Heart right ventricle (tissue), 16 donors: ENCODE measurements at regions not wholly inside any gene's neighbourhood (a gene's known extent, or its start where the extent isn't known, plus 50 kb on each side); places are given as distances from the start of the nearest gene placed in this dataset.

Experiments used
- ATAC-seq, 8 donors: fragments of 200-7000 bp; cut with Tn5 transposase; one replicate each; pipeline ENCODE4 v1.9.1; 2020; ENCODE audit warnings: mild to moderate bottlenecking in 8 of 8, moderate library complexity in 8 of 8, moderate number of reproducible peaks in 1 of 8
- DNase-seq, 2 donors: peaks; one replicate each; pipeline ENCODE4 v3.0.0-alpha.2; 2020
- H3K27ac ChIP-seq, 10 donors: fragments of 200-600 bp; sonication (generic) in 2 of 10; one replicate each; pipeline versions ENCODE4 v1.5.0 to v1.8.0; 2020 to 2022; ENCODE audit warnings: mild to moderate bottlenecking in 3 of 10
- H3K27me3 ChIP-seq, 7 donors: fragments of 200-600 bp; one replicate each; pipeline ENCODE4 v1.8.0; 2021 to 2022; ENCODE audit warnings: mild to moderate bottlenecking in 2 of 7
- H3K36me3 ChIP-seq, 9 donors: fragments of 200-600 bp; sonication (generic) in 1 of 9; one replicate each; pipeline versions ENCODE4 v1.5.0 to v1.8.0; 2020 to 2022; ENCODE audit warnings: mild to moderate bottlenecking in 2 of 9
- H3K4me1 ChIP-seq, 9 donors: fragments of 200-600 bp; sonication (generic) in 1 of 9; one replicate each; pipeline versions ENCODE4 v1.5.0 to v1.8.0; 2020 to 2022; ENCODE audit warnings: mild to moderate bottlenecking in 4 of 9
- H3K4me3 ChIP-seq, 10 donors: fragments of 200-600 bp; sonication (generic) in 2 of 10; one replicate each; pipeline versions ENCODE4 v1.5.0 to v1.8.0; 2020 to 2022; ENCODE audit warnings: mild to moderate bottlenecking in 7 of 10, moderate library complexity in 2 of 10
- H3K9me3 ChIP-seq, 11 donors: fragments of 200-600 bp in 10 of 11; sonication (generic) in 2 of 11; one replicate each; pipeline versions ENCODE4 v1.5.0 to v1.8.0; 2013 to 2022; ENCODE audit warnings: mild to moderate bottlenecking in 2 of 11, control low read depth in 1 of 11, moderate library complexity in 1 of 11
- WGBS, 2 donors: extraction: QIAGEN DNeasy Blood & Tissue Kit; methylation state at CpG; one replicate each; pipeline ENCODE4 v1.1.7; 2013; ENCODE audit warnings: inconsistent platforms in 1 of 2; 5-methylcytosine and 5-hydroxymethylcytosine counted together
- intact Hi-C, 10 donors: fragments of 100-400 bp; cut with DNase I; formaldehyde crosslinking; loops; one replicate each; pipeline versions ENCODE4 v1.11.1 to v1.14.2; 2022
- TF ChIP-seq, protein P1 (sequence below), 9 donors: fragments of 200-600 bp; sonication (generic) in 2 of 9; IDR thresholded peaks; one replicate each; pipeline versions ENCODE4 v1.5.0 to v1.8.0; 2021 to 2022; ENCODE audit warnings: antibody characterized with exemption in 9 of 9, mild to moderate bottlenecking in 5 of 9, moderate library complexity in 1 of 9
- donor health status: Arrhythmogenic right ventricular cardiomyopathy.
- donor health status: ischemic (EF 13 %, LVEDD 7.1; RV severe dilation, severe dysfunction).
- donor health status: healthy with polysubstance abuse.
- donor health status: DM: no; HTN: yes; CAD: no.
- donor health status: DM: no; HTN: no; CAD: no.
- donor health status: ischemic (EF 25% LVEDD 6.9; RV normal size, moderate dysfunction).
- donor health status: ischemic (EF 25% LVEDD 5.7; RV mildly dilated, moderate dysfunction).
- donor health status: healthy.
- donor health status: DM: yes; HTN: yes; CAD: no.
- donor health status: Ischemic cardiomyopathy.
- donor health status: ischemic (EF 35%, LVEDD 5.7; RV mildly dilated, moderate dysfunction).
- donor health status: nonischemic (EF 11% LVEDD 7.7; RV severe dilation, severe dysfunction).
- donor health status: DM: yes; HTN: yes; CAD: no.
- donor health status: PGD.
- donor health status: ischemic (EF 29% LVEDD 5.4; RV normal size, mild dysfunction).
- donor health status: nonischemic (EF 23%, LVEDD 6.1; RV moderate dilation, normal function).

DNA sequence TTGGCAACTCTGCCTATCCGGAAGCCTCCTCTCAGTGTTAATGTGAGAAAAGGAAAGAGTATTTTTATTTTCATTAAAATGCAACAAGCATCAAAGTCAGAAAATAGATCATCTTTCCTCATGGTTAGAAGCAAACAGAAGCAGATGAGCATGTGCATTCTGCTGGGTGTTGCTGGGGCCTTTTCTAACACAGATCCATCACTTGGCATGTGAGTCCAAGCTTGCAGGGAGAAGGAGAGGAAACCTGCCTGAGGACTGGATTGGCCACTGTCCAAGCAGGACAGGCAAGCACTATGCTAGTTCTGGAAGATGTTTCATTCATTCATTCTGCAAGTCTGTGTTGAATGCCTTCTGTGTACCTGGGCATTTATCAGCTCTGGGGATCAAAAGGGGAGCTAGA lies 348.7 kb upstream of the PCSK5 start:
- H3K27me3 ChIP-seq: no peaks in the 10 kb centered on the region
- H3K4me1 ChIP-seq: no peaks in the 10 kb centered on the region
- intact Hi-C loops: no loop called here
- no peaks in the 10 kb centered on the region for H3K36me3 ChIP-seq
- ATAC-seq: no peak
- TF ChIP-seq, protein P1, sequence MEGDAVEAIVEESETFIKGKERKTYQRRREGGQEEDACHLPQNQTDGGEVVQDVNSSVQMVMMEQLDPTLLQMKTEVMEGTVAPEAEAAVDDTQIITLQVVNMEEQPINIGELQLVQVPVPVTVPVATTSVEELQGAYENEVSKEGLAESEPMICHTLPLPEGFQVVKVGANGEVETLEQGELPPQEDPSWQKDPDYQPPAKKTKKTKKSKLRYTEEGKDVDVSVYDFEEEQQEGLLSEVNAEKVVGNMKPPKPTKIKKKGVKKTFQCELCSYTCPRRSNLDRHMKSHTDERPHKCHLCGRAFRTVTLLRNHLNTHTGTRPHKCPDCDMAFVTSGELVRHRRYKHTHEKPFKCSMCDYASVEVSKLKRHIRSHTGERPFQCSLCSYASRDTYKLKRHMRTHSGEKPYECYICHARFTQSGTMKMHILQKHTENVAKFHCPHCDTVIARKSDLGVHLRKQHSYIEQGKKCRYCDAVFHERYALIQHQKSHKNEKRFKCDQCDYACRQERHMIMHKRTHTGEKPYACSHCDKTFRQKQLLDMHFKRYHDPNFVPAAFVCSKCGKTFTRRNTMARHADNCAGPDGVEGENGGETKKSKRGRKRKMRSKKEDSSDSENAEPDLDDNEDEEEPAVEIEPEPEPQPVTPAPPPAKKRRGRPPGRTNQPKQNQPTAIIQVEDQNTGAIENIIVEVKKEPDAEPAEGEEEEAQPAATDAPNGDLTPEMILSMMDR (IDR thresholded peaks at IDR 0.05): no peak
- no peak overlapping the region for H3K4me3 ChIP-seq
- DNase-seq: no peak
- H3K27ac ChIP-seq: no peak overlapping the region
- H3K9me3 ChIP-seq: peaks cover 0 to 17% (median 0%) of the 10 kb centered on the region in 11 donors
- WGBS, 2 donors: 92 to 97% methylated on average over 1 of the region's 1 CpG

DNA sequence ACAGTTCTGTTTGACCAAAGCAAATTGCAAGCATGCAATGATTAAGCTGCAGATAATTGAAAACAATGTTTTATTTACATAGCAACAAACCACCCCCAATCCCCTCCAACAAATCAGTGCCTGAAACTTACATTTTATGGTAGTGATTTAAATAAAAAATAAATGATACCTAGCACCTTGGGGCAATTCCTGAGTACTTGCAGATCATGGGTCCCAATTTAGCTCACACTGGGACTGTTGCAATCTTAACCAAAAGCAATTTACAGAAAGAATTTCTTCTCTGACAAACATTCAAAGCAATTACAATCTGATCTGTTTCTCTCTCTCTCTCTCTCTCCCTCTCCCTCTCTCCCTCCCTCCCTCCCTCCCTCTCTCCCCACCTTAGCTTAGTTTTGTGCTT lies 345.7 kb upstream of the PCSK5 start:
- ATAC-seq: no peak

DNA sequence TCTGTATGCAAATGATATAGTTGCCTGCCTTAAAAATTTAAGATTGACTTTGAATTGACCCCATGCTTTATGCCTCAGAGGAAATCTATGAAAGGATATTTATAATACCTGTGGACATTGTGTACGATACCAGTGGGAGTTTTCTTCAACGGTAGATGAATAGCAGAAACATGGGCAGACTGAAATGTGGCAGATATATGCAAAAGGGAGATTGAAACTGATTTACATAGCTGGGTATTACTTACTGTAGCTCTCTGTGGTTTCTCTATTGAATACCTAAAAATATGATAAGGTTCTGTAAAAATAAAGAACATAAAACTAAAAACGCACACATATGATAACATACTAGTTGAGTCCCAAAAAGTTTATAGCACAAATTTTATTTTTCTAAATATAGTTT lies 345.2 kb upstream of the PCSK5 start:
- intact Hi-C loops: no loop called here
- Histone ChIP-seq H3K4me3 (no peak overlapping the region), H3K27ac (no peak overlapping the region), H3K9me3 (no peaks in the 10 kb centered on the region), H3K4me1 (no peaks in the 10 kb centered on the region), H3K27me3 (no peaks in the 10 kb centered on the region), H3K36me3 (no peaks in the 10 kb centered on the region)
- TF ChIP-seq, protein P1 (IDR thresholded peaks at IDR 0.05): no peak
- DNase-seq (no peak), ATAC-seq (no peak)
- WGBS, 2 donors: 84 to 85% methylated on average over 3 of the region's 3 CpGs

More for the DNA sequence above, 345.7 kb upstream of the PCSK5 start:
- Histone ChIP-seq H3K27ac (no peak overlapping the region), H3K4me1 (no peaks in the 10 kb centered on the region), H3K4me3 (no peak overlapping the region), H3K9me3 (no peaks in the 10 kb centered on the region), H3K27me3 (no peaks in the 10 kb centered on the region), H3K36me3 (no peaks in the 10 kb centered on the region)
- TF ChIP-seq, protein P1 (IDR thresholded peaks at IDR 0.05): no peak
- intact Hi-C loops: no loop called here
- no peak for DNase-seq

DNA sequence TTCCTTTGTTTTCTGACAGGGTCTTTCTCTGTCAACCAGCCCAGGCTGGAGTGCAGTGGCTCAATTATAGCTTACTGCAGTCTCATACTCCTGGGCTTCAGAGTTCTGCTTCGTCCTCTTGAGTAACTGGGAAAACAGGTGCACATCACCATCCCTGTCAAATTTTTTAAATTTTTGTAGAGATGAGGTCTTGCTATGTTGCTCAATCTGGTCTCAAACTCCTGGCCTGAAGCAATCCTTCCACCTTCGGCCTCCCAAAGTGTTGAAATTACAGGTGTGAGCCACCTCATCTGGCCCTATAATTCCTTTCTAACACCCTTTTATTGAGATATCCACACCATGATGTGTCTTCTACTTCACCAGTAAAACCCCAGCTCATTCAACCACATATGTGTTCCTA lies 341.6 kb upstream of the PCSK5 start:
- DNase-seq (no peak), ATAC-seq (no peak)
- no peaks in the 10 kb centered on the region for H3K36me3 ChIP-seq
- TF ChIP-seq, protein P1 (IDR thresholded peaks at IDR 0.05): no peak
- intact Hi-C loops: no loop called here
- no peak overlapping the region for H3K27ac ChIP-seq
- no peak overlapping the region for H3K4me3 ChIP-seq
- WGBS, 2 donors: 82 to 86% methylated on average over 2 of the region's 2 CpGs
- H3K9me3 ChIP-seq: no peaks in the 10 kb centered on the region
- no peaks in the 10 kb centered on the region for H3K4me1 ChIP-seq
- no peaks in the 10 kb centered on the region for H3K27me3 ChIP-seq

DNA sequence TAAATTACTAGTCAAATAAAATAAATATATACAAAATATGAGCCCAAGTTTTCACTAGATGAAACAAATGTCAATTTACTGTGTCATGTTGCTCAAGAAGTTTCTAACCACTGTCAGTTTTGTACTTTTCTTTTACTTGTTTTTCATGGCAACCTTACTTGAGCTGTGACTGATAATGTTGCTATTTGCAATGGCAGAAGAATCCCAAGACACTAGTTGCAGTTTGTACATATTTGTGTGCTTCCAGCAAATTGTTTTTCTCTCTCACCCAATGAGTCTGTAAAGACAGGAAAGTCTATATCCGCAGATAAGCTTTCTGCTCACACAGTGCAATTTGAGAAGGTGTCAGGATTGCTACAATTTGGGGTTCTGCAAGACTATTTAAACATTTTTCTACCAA lies 338.6 kb upstream of the PCSK5 start:
- DNase-seq: no peak
- Histone ChIP-seq H3K4me3 (no peak overlapping the region), H3K27me3 (no peaks in the 10 kb centered on the region), H3K36me3 (no peaks in the 10 kb centered on the region), H3K27ac (no peak overlapping the region), H3K4me1 (no peaks in the 10 kb centered on the region), H3K9me3 (peaks cover 0 to under 1% (median 0%) of the 10 kb centered on the region in 11 donors)
- 53 to 64% methylated on average over 1 of the region's 1 CpG for WGBS, 2 donors
- TF ChIP-seq, protein P1 (IDR thresholded peaks at IDR 0.05): no peak
- intact Hi-C loops: no loop called here
- ATAC-seq: no peak
